Superior temporal gyrus (tissue), 1 donor: ENCODE measurements at regions not wholly inside any gene's neighbourhood (a gene's known extent, or its start where the extent isn't known, plus 50 kb on each side); places are given as distances from the start of the nearest gene placed in this dataset.
"Not testable (repeated sequence)": the region's sequence is repeated elsewhere in the genome, so short reads cannot be mapped to it uniquely, and the experiment has no call there.

Experiments
- DNase-seq: peaks from one replicate; pipeline ENCODE4 v3.0.0-alpha.2; 2016; ENCODE audit errors: extremely low spot score

DNA sequence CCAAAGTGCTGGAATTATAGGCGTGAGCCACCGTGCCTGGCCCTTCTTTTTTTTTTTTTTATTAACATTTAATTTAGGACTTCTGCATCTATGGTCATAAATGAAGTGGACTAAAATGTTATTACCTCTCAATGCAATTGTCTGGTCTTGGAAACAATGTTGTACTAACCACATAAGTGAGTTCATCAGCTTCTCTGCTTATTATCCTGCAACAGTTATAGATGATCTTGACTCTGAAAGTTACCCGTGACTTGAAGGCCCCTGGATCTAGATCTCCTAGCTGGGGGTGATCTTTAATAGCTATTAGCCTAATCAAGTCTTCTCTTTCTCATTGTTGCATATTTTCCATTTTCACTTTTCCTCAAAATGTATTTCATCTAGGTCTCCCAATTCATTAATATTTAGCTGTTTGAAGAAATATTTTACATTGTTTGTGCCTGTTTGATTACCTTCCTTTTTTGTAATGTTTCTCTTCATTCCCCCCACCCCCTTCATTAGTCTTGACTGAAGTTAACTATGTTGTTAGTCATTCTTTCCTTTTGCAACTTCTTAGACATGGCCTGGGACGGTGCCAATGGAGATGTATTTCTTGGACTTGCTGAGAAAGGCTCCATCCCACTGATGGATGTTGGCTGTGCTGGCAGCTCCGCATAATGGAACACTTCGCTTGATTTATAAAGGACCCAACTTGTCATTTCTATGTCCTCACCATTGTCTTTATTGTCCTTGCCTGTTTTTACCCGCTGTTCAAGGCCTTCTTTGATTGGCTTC, 141.6 kb upstream of the RIOK3 start:
- no peak for DNase-seq

DNA sequence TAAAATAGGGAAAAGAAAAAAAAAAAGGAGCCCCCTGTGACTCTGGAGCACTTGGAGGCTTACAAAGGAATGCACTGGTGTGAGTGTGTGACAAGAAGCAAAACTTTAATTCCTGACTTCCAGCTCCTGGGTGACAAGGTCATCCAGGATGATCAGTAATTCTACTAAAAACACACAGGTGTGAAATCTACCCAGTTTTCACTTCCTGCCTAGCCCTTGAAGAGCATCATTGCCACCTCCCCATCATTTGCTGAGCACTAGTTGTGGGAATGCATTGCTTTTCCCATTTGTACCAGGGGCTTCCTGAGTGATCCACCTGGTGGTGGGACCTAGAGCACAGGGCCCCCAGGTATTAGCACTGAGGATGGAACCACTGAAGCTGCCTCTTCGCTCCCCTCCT, 139.7 kb upstream of the RIOK3 start:
- DNase-seq = no peak

DNA sequence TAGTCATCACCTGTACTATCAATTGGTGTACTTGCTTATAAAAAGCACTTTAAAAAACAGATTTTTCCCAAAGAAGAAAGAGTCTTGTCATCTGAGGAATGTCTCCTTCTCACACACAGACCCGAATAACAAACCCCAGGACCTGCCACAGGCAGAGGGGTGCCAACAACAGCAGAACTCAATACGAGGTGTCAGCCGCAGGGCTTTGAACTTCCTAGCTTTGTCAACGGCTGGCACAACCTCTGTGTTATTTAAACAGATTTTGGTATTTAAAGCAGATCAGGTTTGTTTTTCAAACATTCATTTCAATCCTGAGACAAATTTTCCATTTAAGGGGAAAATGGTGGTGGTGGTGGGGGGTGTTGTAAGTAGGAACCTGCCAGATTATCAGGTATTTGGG, 138.4 kb upstream of the RIOK3 start:
- DNase-seq = no peak

DNA sequence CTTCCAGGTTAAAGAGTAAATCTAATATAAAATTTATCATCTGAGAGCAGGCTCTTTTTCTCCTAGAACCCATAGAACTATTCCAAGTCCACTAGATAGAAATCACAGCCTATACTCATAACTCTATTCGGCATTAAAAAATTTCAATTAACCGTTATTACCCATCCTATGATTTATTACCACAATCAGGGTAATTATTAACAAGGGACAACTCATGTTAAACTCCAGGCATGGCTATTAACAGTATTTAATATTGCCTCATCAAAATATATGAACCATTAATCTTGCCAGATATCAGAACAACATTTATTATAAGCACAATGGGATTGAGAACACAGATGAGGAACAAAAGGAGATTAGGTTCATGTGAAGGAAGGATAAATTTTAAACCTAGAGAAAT, 136.8 kb upstream of the RIOK3 start:
- no peak for DNase-seq

DNA sequence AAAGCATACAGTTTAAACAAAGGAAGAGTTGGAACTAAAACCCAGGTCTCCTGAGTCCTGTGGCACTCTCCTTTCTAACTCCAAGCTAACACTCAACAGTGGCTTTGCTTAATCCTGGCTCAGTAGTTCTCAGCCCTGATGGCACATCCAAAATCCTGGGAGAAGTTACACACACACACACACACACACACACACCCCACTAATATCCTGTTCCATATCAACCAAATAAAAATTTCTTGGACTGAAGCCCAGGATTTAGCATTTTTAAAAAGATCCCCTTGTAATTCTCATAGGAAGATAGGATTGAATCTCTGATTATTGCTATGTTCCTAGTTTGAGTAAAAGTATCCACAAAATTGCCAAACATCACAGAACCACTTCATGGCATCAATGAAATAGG, 136.1 kb upstream of the RIOK3 start:
- DNase-seq = no peak

DNA sequence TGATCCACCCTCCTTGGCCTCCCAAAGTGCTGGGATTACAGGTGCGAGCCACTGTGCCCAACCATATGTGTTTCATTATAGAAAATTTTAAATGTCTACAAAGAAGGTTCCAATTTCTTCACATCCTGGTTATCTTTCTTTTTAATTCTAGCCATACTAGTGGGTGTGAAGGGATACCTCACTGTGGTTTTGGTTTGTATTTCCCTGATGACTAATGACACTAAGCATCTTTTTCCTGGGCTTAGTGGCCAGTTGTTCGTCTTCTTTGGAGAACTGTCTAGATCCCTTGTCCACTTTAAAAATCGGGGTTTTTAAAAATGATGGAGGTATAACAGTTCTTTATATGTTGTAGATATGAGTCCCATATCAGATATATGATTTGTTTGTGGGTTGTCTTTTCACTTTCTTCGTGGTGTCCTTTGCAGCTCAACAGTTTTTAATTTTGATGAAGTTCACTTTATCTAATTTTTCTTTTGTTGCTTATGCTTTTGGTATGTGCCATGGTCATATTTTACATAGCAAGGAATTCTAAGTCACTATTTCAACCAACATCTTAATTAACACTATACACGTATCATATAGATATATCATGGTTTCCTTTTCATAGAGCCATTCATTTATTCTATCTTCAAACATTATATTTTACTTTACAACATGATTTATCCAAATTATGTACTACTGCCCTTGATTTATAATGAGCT, 135.0 kb upstream of the RIOK3 start:
- DNase-seq = no peak

DNA sequence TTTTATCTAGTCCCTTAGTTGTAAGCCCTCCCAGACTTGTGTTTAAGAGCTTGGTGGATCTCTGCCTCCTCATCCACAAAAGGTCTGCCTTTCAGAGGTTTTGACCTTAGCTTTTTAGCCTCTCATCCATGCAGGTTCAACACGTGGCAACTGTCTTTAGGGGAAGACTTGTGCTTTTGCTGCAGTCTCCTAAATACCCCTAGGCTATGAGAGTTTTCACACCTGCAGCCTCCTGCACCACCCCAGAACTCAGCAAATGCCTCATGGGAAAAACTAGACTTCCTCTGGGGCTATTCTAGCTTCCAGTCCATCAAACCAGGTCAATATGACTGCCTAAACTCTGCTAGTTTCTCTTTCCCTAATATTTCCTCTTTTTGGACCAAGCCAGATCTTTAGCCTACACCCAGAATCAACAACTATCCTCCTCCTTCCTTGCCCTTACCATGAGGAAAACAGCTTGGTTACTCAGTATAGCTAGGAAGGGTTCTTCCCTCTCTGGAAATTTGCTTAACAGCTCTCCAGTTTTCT, 132.3 kb upstream of the RIOK3 start:
- DNase-seq = no peak

DNA sequence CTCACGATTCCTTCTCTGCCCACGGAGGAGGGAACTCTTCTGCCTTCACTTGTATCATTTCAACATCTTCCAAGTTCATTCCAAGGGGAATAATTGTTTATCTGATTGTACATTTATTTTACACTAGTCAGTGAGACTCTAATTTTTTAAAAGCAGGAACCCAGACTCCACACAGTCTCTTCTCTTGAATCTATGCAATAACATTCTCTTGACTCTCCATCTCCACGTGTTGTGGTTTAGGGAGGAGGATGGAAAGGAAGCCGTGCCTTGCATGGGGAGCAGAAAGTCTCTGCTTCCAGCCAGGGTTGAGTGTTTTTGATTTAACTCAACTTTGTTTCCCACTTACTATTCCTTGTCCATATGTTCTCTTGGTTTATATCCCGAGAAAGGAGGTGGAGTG, 131.1 kb upstream of the RIOK3 start:
- peak; percentile 20 for DNase-seq

DNA sequence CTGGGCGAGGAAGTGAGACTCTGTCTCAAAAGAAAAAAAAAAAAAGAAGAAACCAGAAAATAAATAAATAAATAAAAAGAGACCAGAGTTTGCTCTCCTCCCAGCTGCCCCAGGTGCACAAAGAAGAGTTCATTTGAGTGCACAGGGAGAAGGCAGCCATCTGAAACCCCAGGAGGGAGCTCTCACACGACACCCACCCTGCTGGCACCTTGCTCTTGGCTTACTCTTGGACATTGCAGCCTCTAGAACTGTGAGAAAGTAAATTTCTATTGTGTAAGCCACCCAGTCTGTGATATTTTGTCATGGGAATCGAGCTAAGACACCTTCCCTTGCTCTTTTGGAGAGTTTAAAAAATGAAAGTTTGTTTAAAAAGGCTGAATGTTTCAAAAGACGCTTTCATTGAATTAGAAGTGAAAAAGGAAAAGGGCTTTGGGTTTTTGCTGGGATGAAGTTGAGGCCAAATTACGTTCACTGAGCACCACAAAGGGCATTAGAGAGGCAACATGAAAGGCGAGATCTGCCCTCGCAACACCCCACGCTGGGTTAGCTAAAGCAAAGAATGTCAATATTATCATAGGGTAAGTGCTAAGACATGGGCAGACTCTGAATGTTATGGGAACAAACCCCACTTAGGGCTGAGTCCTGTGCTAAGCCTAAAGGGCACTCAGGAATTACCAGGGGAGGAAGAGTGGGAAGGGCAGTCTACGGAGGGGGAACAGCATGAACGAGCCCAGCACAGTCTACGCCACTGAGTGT, 128.9 kb upstream of the RIOK3 start:
- no peak for DNase-seq

DNA sequence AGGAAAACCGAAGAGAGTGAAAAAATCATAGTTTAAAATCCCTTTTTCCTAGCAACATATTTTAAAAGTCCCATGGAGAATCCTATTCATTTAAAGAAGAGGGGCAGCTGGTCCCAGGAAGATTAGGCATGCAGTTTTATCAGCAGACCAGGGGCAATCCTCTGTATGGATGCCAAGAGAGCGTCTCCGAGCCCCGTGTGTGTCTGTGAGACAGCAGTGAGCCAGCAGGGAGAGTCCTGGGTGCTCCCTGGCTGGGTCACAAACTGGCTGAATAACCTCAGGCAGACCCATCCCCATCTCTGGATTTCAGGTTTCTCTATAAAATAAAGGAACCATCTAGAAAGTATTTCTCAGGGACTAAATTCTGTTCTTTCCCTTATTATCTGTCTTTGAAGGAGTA, 128.2 kb upstream of the RIOK3 start:
- DNase-seq = no peak

DNA sequence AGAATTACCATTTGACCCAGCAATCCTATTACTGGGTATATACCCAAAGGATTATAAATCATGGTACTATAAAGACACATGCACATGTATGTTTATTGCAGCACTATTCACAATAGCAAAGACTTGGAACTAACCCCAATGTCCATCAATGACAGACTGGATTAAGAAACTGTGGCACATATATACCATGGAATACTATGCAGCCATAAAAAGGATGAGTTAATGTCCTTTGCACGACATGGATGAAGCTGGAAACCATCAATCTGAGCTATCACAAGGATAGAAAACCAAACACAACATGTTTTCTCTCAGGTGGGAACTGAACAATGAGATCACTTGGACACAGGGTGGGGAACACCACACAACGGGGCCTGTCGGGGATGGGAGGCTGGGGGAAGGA, 123.4 kb upstream of the RIOK3 start:
- DNase-seq = not testable (repeated sequence)

DNA sequence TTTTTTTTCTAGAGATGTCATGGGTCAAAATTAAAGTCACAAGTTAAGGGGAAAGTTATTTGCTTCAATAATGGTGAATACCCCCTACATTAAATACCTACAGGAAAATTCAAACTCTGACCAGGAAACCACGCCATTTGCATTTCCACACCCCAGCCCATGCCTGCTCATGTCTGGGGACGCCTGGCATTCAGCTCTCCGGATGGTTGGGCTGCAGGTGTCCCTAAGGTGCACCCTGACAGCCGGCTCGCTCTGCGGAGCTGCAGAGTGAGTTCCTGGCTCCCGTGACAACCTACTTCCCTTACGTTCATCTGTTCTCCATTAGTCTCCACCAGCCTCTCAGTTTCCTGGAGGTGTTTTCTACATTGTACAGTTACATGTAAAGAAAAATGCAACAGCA, 122.7 kb upstream of the RIOK3 start:
- no peak for DNase-seq

DNA sequence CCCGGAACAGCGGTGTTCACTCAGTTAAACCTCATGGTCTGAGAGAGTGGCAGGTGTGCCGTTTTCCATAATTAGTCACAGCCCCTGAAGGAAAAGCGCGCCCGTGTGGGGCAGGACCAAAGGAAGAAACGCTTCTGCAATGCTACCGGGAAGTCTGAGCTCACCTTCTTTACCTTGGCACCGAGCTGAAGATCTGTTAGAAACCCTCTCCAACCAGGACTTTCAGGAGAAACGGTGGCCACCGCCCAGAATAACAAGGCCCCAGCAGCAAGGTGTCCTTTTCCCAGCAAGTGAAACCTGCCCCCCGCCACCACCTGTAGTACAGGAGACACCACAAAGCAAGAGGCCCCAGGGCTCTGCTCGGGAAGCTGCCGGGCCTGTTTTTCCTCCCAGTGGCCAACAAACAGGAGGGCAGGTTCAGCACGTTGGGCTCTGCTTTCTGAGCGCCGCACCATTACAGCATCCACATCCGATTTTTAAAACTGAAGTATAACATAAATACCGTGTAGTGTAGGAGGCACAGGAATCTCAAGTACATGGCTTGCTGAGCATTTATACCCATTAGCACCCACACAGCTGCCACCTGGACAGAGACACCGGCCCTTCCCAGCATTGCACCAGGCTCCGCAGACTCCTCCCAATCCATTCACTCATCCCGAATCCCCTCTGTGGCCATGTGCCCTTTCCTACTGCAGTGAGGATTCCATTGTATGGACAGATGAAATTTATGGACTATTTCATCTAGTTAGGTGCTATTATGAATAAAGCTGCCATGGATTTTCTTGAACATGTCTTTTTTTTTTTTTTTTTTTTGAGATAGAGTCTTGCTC, 121.8 kb upstream of the RIOK3 start:
- DNase-seq = no peak

DNA sequence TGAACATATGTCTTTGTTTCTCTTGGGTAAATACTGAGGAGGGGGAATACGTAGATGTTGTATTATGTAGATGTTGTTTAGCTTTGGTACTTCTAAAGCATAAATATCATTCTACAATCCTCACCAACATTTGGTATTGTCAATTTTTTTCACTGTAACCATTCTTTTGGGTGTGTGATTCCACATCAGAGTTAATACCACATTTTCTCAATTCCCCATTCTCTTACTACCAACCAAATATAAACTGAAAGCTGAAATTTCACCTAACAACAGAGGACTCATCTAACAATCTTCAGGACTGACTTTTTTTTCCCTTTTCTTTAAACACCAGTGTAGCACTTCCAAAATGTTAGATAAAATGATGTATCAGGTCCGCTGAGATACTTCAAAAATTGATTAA, 120.7 kb upstream of the RIOK3 start:
- no peak for DNase-seq

DNA sequence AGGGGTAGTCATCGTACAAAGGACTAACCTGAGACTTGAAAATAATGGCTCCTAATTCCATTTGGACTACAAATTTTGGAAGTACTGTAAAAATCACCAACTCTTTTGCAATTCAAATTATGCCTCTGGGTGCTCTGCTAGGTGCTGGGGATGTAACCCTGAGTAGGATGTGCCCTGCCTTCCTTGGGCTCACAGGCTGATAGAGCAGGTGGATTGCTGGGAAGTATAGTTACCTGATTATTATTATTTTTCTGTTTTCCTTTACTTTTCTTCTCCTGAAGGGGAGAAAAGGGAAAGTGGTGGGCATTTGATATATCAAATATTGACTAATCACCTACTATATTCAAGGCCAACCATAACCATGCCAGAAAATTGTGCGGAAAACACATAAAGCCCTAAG, 119.3 kb upstream of the RIOK3 start:
- no peak for DNase-seq

DNA sequence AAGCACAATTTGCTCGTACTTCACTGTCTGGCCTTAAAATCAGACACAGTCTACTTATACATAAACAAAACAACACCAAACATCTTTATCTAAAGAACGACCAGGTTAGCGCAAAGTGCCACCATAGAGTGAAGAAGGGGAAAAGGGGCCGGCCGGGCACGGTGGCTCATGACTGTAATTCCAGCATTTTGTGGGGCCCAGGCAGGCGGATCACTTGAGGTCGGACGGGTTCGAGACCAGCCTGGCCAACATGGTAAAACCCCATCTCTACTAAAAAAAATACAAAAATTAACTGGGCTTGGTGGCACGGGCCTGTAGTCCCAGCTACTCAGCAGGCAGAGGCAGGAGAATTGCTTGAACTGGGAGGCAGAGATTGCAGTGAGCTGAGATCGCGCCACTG, 118.5 kb upstream of the RIOK3 start:
- DNase-seq = no peak

DNA sequence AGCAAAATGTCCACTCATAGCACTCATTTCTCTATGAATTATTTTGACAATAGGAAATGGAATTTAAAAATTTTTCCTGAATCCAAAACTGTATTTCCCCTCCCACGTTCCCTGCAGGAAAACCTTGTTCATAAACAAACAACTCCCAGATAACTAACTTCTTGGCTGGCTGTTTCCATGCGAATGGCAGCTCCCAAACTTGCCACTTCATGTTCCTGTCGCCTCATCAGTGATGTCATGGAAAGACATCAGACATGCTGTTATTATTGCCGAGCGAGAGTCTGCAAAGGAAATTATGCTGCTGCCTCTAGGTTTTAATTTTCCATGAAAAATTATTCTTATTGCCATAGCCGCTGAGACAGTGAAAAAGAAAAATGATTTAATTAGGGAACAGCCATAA, 117.0 kb upstream of the RIOK3 start:
- no peak for DNase-seq

DNA sequence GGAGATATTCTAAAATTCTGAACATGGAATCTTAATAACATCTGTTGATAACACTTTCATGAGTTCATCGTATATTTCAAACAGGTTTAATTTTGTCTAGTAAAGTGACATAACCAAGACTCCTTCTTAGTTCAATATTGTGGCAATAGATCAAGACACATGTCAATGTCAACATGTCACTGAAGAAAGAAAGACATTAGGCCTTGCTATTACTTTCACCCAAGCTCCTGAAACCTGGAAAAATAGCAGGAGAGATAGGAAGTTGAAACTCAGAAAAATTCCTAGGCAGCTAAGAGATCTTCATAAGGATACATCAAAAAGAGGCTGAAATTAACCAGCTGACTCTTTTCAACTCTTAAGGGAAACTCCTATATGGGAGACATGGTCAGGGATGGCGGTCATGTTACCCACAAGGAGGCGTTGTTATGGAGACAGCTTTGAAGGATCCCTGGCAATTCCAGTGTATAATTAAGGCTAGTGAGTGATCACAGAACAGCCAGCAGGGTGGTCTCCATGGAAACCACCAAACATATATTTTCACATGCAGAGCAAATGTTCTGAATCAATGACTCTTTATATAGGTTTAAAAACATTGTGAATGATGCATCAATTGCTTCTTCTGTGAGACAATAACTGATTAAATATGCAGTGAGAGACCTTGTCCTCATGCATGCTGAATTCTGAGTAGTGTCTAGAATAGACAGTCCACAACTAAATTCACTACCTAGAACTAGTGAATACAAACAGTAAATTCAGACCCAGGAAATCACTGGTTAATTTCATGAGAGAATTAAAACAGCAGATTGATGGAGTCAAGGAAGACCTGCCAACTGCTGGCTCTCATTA, 115.3 kb upstream of the RIOK3 start:
- peak; percentile 32 for DNase-seq

DNA sequence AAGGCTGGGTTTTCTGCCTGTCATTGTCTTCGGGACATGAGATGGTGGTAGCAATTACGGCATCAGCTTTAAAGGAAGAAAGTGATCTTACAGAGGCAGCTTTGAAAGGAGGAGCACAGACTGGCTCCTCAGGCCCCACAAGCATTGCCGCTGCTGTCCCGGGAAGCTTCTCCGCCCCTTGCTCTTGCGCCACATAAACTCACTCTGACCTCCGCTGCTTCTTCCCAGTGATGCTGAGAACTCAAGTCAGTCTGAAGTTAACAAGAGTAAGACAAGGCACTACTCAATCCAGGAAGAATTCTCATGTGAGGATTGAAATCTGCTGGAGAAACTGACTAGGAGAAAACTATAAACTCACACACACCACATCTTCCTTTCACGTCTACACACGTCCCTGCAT, 112.4 kb upstream of the RIOK3 start:
- DNase-seq = no peak

DNA sequence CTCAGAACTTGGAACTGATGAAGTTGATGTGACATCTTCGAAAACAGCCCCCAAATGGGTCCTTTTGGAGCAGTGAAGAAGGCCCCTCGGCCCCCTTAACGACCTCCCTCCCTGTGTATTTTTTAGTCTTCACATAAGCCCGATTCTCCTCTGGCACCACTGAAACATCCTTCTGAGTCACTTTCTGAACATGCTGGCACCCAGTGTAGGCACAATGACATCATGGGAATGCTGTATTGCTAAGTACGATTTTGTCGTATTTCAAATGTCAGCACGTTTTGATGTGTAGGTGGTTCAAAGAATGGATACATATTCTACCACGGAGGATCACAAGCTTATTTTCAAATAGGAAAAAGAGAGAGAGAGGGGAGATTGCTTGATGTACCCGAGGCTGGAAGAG, 111.7 kb upstream of the RIOK3 start:
- no peak for DNase-seq

DNA sequence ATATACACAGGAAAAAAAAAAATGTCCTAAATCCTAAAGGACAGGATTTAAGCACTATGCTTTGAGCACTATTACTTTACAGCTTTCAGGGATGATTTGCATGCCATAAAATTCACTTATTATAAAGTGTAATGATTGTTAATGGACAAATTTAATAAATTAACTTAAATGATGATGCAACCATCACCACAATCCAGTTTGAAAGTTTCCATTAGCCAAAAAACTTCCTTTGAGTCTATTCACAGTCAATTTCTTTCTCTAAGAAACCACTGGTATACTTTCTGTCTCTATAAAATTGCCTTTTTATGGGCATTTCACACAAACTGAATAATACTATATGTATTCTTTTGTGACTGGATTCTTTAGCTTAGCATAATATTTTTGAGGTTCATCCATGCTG, 111.1 kb upstream of the RIOK3 start:
- DNase-seq = no peak
